ENCODE measurements at regions not wholly inside any gene's neighbourhood (a gene's known extent, or its start where the extent isn't known, plus 50 kb on each side); places are given as distances from the start of the nearest gene placed in this dataset.

DNA sequence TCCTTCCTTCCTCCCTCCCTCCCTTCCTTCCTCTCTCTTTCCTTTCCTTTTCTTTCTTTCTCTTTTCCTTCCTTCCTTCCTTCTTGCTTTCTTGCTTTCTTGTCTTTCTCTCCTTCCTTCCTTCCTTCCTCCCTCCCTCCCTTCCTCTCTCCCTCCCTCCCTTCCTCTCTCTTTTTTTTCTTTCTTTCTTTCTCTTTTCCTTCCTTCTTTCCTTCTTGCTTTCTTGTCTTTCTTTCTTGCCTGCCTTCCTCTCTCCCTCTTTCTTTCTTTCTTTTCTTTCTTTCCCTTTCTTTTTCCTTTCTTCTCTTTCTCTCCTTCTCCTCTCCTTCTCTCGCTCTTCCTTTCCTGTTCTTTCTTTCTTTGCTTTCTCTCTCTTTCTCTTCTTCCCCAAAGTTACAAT, 728.4 kb upstream of the ADAMTS5 start:
- CTCF ChIA-PET, result no interaction called here
- no peak for DNase-seq (ENCODE audit: extremely low spot score)
- POLR2A ChIA-PET, result no interaction called here
- TF ChIP-seq, protein P1, sequence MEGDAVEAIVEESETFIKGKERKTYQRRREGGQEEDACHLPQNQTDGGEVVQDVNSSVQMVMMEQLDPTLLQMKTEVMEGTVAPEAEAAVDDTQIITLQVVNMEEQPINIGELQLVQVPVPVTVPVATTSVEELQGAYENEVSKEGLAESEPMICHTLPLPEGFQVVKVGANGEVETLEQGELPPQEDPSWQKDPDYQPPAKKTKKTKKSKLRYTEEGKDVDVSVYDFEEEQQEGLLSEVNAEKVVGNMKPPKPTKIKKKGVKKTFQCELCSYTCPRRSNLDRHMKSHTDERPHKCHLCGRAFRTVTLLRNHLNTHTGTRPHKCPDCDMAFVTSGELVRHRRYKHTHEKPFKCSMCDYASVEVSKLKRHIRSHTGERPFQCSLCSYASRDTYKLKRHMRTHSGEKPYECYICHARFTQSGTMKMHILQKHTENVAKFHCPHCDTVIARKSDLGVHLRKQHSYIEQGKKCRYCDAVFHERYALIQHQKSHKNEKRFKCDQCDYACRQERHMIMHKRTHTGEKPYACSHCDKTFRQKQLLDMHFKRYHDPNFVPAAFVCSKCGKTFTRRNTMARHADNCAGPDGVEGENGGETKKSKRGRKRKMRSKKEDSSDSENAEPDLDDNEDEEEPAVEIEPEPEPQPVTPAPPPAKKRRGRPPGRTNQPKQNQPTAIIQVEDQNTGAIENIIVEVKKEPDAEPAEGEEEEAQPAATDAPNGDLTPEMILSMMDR (IDR thresholded peaks at IDR 0.05; ENCODE audit: control extremely low read depth, extremely low read depth, low read depth, missing control alignments), result no peak

DNA sequence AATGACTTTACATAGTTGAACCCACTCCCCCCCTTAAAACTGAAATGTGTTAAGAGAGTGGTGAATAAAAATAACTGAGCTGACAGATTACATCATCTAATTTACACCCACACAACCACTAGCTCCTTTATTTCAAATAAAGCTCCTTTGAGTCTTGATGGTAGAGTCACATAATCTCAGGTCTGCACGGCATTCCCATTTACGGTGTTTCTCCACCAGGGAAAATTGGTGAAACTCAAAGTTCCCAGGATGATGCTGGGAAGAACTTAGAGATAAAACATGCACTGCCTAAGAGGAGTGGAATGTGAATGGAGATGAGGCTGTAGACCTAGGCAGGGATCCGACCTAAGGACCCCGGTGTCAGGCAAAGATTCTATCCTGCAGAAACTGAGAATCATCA, 727.8 kb upstream of the ADAMTS5 start:
- POLR2A ChIA-PET, result no interaction called here
- TF ChIP-seq, protein P1 (IDR thresholded peaks at IDR 0.05; ENCODE audit: control extremely low read depth, extremely low read depth, low read depth, missing control alignments), result no peak
- no peak for DNase-seq (ENCODE audit: extremely low spot score)
- CTCF ChIA-PET, result no interaction called here

DNA sequence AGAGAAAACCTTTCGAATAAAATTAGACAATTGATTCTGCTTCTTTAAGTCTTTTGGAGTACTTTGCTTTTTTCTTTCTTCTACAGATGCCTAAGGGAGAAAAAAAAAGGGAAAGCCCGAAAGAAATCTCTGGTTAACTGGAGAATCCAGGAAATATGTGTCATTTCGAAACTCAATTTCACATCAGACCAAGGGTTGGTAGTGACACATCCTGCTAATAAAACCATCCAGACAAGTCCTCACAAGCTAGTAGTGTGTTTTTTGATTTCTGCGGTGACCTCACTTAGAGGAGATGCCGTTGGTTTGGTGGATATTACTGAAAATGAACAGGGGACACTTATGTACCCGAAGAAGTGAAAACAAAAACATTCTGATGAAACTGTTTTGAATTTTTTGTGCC, 726.5 kb upstream of the ADAMTS5 start:
- no peak for DNase-seq (ENCODE audit: extremely low spot score)
- ChIA-PET CTCF (no interaction called here), POLR2A (no interaction called here)
- TF ChIP-seq, protein P1 (IDR thresholded peaks at IDR 0.05; ENCODE audit: control extremely low read depth, extremely low read depth, low read depth, missing control alignments), result no peak

DNA sequence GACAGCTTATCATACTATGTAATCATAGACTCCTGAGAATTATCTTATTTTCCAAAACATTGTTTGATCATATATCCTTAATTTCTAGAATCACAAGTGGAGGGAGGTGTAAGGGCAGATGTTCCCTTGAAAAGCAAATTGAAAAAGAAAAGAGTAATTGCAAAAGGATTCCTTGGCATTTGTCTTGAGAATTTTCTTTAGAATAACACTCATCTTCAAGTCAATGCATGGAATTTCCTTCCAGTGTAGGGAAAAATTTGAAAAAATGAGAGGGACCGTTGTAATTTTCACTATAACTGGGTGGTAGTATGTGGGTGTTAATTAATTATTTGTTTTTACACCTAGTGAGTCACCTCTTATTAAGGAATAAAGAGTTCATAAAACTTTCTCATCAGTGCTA, 724.6 kb upstream of the ADAMTS5 start:
- POLR2A ChIA-PET, result no interaction called here
- CTCF ChIA-PET, result no interaction called here
- TF ChIP-seq, protein P1 (IDR thresholded peaks at IDR 0.05; ENCODE audit: control extremely low read depth, extremely low read depth, low read depth, missing control alignments), result no peak
- DNase-seq (ENCODE audit: extremely low spot score), result no peak

DNA sequence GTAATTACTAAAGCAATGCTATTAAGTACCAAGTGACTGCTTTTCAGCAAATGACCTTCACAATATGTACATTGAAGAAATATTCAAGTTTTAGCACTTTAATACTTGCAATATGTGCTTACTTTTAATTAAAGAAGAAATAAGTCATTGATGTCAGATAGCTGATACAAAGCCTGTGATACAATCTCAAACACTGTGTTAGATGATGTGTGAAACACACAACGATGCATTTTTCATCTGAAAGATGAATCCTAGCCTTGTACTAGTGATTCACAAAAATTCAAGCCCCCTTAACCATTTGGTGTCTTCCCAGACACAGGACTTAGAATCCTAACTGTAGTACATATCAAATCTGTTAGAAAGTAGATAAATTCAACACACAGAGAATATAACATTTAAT, 724.1 kb upstream of the ADAMTS5 start:
- CTCF ChIA-PET, result no interaction called here
- POLR2A ChIA-PET, result no interaction called here
- DNase-seq (ENCODE audit: extremely low spot score), result no peak
- TF ChIP-seq, protein P1 (IDR thresholded peaks at IDR 0.05; ENCODE audit: control extremely low read depth, extremely low read depth, low read depth, missing control alignments), result no peak

DNA sequence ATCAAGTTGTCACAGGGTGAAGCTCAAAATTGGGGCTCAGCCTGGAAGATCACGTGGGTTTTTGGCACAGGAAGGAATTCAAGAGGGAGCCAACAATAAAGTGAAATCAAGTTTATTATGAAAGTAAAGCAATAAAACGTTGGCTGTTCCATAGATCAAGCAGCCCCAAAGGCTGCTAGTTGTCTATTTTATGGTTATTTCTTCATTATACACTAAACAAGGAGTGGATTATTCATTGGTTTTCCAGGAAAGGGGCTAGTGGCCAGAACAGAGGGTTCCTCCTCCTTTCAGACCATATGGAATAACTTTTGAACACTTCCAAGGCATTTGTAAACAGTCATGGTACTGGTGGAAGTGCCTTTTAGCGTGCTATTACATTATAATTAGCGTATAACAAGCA, 723.5 kb upstream of the ADAMTS5 start:
- DNase-seq (ENCODE audit: extremely low spot score), result no peak
- TF ChIP-seq, protein P1 (IDR thresholded peaks at IDR 0.05; ENCODE audit: control extremely low read depth, extremely low read depth, low read depth, missing control alignments), result no peak
- ChIA-PET CTCF (no interaction called here), POLR2A (no interaction called here)

DNA sequence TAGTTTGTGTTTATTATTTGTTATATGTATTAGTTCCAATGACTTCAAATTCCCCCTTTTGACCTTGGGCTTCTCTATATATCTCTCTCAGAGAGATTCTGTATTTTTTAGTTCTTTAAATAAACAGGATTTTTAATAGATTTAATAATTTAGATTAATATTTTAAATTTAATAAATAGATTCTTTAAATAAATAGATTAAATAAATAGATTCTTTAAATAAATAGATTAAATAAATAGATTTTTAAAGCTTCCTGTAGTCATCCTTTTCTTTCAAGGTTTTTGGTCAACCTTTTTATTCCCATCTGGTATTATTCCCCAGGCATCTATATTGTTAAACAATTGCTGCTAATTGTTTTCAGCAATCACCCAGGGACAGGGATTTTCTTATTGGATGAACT, 721.9 kb upstream of the ADAMTS5 start:
- no peak for DNase-seq (ENCODE audit: extremely low spot score)
- TF ChIP-seq, protein P1 (IDR thresholded peaks at IDR 0.05; ENCODE audit: control extremely low read depth, extremely low read depth, low read depth, missing control alignments), result no peak
- POLR2A ChIA-PET, result no interaction called here
- CTCF ChIA-PET, result interaction anchor here (1.2 kb wide), 1 partner anchor 9 kb away, joined by 3 read pairs; no protein-coding TSS in a partner anchor
